Transverse colon (tissue), 4 donors: ENCODE measurements at regions not wholly inside any gene's neighbourhood (a gene's known extent, or its start where the extent isn't known, plus 50 kb on each side); places are given as distances from the start of the nearest gene placed in this dataset.

Source experiments
- DNase-seq: peaks from one replicate; pipeline ENCODE4 v3.0.0-alpha.2; 2019
- H3K27ac ChIP-seq, 4 donors: fragments of 200-600 bp; sonication (generic); 2 replicates each; pipeline ENCODE4 v1.5.1; 2016 to 2018; ENCODE audit warnings: inconsistent platforms in 4 of 4
- H3K27me3 ChIP-seq: fragments of 200-600 bp; sonication (generic); 2 replicates; pipeline ENCODE4 v1.5.1; 2017; ENCODE audit warnings: inconsistent platforms
- H3K36me3 ChIP-seq, 4 donors: fragments of 200-600 bp; sonication (generic); 2 replicates each; pipeline ENCODE4 v1.5.1; 2017 to 2019; ENCODE audit warnings: inconsistent platforms in 4 of 4
- H3K4me1 ChIP-seq, 4 donors: fragments of 200-600 bp; sonication (generic); 2 replicates each; pipeline ENCODE4 v1.5.1; 2017 to 2020; ENCODE audit warnings: inconsistent platforms in 4 of 4
- H3K4me3 ChIP-seq, 4 donors: fragments of 200-600 bp; sonication (generic); 1 replicate in 1 of 4; 2 replicates in 3 of 4; pipeline versions ENCODE4 v1.5.1 to v1.6.1; 2017 to 2019; ENCODE audit warnings: inconsistent platforms in 4 of 4
- H3K9me3 ChIP-seq, 2 donors: fragments of 200-600 bp; sonication (generic); 2 replicates each; pipeline ENCODE4 v1.5.1; 2017 to 2019; ENCODE audit warnings: inconsistent platforms in 2 of 2
- EP300 ChIP-seq: sonication (generic); formaldehyde crosslinking; IDR thresholded peaks from one replicate; pipeline ENCODE4 v1.6.1; 2017; ENCODE audit warnings: antibody characterized with exemption, low read depth
- POLR2A ChIP-seq: fragments of 450-650 bp; IDR thresholded peaks from one replicate; pipeline ENCODE4 v1.6.1; 2016; ENCODE audit warnings: antibody characterized with exemption, mild to moderate bottlenecking, moderate library complexity
- POLR2AphosphoS5 ChIP-seq, 3 donors: sonication (generic); formaldehyde crosslinking; IDR thresholded peaks; one replicate each; pipeline ENCODE4 v1.6.1; 2016; ENCODE audit warnings: antibody characterized with exemption in 3 of 3
- WGBS, 2 donors: methylation state at CpG; one replicate each; pipeline ENCODE4 v1.1.5; 2018; ENCODE audit warnings: low coverage in 1 of 2; 5-methylcytosine and 5-hydroxymethylcytosine counted together
- in situ Hi-C, 4 donors: fragments of 200-750 bp; cut with MboI; loops; one replicate each; pipeline versions ENCODE4 v1.15.0 to v1.15.1; 2017; ENCODE audit warnings: low sequenced_read_pairs in 3 of 4, low pct_ligation_motif_present in 1 of 4, low pct_unique_long_range_greater_than_20kb in 1 of 4
- intact Hi-C: fragments of 100-400 bp; cut with DNase I; formaldehyde crosslinking; loops from one replicate; pipeline ENCODE4 v1.15.1; 2023; ENCODE audit warnings: low total_unique reads

- Histone ChIP-seq H3K27ac (no peak overlapping the region), H3K4me3 (no peak overlapping the region), H3K4me1 (no peaks in the 10 kb centered on the region), H3K9me3 (no peaks in the 10 kb centered on the region), H3K36me3 (no peaks in the 10 kb centered on the region), H3K27me3 (no peaks in the 10 kb centered on the region)
- in situ Hi-C loops (no loop called here), intact Hi-C loops (no loop called here)
- no peak for TF ChIP-seq POLR2AphosphoS5 (IDR thresholded peaks at IDR 0.05)
- TF ChIP-seq EP300: no peak
- no peak for TF ChIP-seq POLR2A
- DNase-seq: no peak
- 50 to 60% methylated on average over 2 of the region's 2 CpGs for WGBS, 2 donors
Observed at GRCh38 chr13:23516702-23517101, 53.5 kb upstream of the TNFRSF19 start.

GRCh38 chr13:23518231-23518630 is 52.0 kb upstream of the TNFRSF19 start:
- no peaks in the 10 kb centered on the region for H3K9me3 ChIP-seq
- in situ Hi-C loops: no loop called here
- H3K27ac ChIP-seq: no peak overlapping the region
- DNase-seq: no peak
- intact Hi-C loops: no loop called here
- no peak for TF ChIP-seq POLR2AphosphoS5 (IDR thresholded peaks at IDR 0.05)
- H3K4me1 ChIP-seq: no peaks in the 10 kb centered on the region
- no peak overlapping the region for H3K4me3 ChIP-seq
- H3K36me3 ChIP-seq: no peaks in the 10 kb centered on the region
- no peaks in the 10 kb centered on the region for H3K27me3 ChIP-seq
- WGBS, 2 donors: 83 to 94% methylated on average over 3 of the region's 3 CpGs
